ENCODE measurements at regions not wholly inside any gene's neighbourhood (a gene's known extent, or its start where the extent isn't known, plus 50 kb on each side); places are given as distances from the start of the nearest gene placed in this dataset.
"Not testable (repeated sequence)": the region's sequence is repeated elsewhere in the genome, so short reads cannot be mapped to it uniquely, and the experiment has no call there.

DNA sequence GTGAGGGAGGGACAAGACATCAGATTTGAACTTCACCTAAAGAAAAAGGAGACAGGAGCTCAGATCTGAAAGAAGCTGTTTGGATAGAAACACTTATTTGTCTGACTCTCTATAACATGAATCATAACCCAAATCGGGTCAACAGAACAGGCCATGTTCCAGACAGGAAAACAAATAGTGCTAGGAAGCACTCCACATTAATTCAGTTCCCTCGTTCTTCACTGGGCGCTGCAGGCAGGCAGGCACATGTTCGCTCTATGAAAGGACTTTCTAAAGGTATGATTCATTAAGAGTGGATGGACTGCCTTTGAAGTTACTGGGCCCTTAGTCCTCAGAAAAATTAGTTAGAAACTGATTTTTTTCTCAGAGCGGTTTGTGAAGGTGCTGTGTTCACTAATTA lies 137.5 kb upstream of the TRPC6 start:
- H3K27ac Mint-ChIP-seq, result no peak overlapping the region
- DNase-seq, result no peak
- H3K4me3 Mint-ChIP-seq, result no peak overlapping the region
- no peaks in the 10 kb centered on the region for H3K27me3 Mint-ChIP-seq
- H3K36me3 Mint-ChIP-seq, result no peaks in the 10 kb centered on the region
- CTCF ChIA-PET, result no interaction called here
- H3K9me3 Mint-ChIP-seq, result peaks cover 2% of the 10 kb centered on the region
- no peaks in the 10 kb centered on the region for H3K4me1 Mint-ChIP-seq

DNA sequence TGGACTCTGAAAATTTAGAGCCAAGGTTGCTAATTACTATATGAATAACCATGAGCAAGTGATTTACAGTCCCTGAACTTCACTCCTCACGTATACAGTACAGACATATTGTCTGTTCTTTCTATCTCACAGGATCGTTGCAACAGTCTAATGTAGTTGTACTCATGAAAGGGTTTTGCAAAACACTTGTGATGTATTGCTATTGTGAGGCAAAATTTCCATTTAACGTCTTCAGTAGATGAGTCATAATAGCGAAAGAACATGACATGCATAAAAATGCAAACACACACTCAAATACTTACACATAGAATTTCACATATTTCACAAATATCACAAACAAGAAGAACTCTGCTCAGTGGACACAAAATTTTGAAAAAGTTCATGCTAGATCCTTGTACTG lies 134.6 kb upstream of the TRPC6 start:
- no peak for DNase-seq
- H3K9me3 Mint-ChIP-seq, result peaks cover 2% of the 10 kb centered on the region
- no peaks in the 10 kb centered on the region for H3K4me1 Mint-ChIP-seq
- no peak overlapping the region for H3K4me3 Mint-ChIP-seq
- H3K36me3 Mint-ChIP-seq, result no peaks in the 10 kb centered on the region
- no peaks in the 10 kb centered on the region for H3K27me3 Mint-ChIP-seq
- no peak overlapping the region for H3K27ac Mint-ChIP-seq
- CTCF ChIA-PET, result no interaction called here

DNA sequence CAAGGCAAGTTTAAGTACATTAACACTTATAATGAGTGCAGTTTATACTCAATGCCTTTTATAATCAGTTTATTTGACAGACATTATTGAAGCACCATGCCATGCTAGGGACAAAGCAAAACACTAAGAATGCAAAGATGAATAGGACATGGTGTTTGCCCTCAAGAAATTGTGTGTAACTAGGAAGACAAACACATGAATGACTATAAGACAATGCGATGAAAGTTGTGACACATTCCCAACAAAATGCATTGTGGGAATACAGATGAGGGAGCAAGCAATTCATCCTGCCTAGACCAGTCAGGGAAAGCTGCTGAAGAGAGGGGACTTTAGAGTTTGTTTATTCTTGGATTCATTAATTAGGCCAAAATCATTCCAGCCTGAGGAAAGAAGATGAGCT lies 133.8 kb upstream of the TRPC6 start:
- Mint-ChIP-seq H3K27me3 (no peaks in the 10 kb centered on the region), H3K27ac (no peak overlapping the region), H3K4me1 (no peaks in the 10 kb centered on the region), H3K36me3 (no peaks in the 10 kb centered on the region), H3K4me3 (no peak overlapping the region), H3K9me3 (peaks cover 2% of the 10 kb centered on the region)
- no peak for DNase-seq
- CTCF ChIA-PET, result no interaction called here

DNA sequence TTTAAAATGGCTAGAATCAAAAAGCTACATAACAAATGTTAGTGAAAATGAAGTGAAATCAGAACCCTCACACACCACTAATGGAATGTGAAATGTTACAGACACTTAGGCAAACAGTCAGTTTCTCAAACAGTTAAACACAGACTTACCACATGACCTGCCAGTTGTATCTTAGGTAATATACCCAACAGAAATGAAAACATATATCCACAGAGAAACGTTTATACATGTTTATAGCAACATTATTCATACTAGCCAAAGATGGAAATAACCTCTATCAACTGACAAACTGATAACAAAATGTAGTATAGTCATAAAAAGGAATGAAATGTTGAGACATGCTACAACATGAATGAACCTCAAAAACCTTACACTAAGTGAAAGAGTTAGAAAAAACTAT lies 131.5 kb upstream of the TRPC6 start:
- Mint-ChIP-seq H3K27me3 (no peaks in the 10 kb centered on the region), H3K4me1 (no peaks in the 10 kb centered on the region), H3K36me3 (no peaks in the 10 kb centered on the region), H3K4me3 (no peak overlapping the region), H3K27ac (no peak overlapping the region), H3K9me3 (peaks cover 2% of the 10 kb centered on the region)
- CTCF ChIA-PET, result no interaction called here
- DNase-seq, result no peak

- Mint-ChIP-seq H3K4me1 (no peaks in the 10 kb centered on the region), H3K27me3 (no peaks in the 10 kb centered on the region), H3K36me3 (no peaks in the 10 kb centered on the region), H3K9me3 (no peaks in the 10 kb centered on the region), H3K4me3 (no peak overlapping the region), H3K27ac (no peak overlapping the region)
- CTCF ChIA-PET, result no interaction called here
- DNase-seq, result no peak
Observed at GRCh38 chr11:101707477-101707876, 123.7 kb upstream of the TRPC6 start.

DNA sequence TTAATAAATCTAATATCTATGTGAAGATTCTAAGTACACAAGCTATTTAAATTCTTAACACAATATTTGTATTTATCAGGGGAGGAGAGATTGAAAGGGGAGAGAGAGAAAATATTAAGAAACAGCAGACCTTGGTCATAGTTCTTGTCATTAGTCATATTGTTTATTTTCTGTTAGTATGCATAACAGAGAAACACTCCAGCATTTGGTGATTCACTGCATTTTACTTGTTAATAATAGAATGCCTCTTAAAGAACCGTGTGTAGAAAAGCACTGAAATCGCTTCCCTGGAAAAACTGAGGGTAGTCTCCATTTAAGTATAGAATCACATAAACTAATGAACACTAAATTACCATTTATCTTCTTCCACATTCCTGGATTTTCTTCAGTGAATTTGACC lies 122.7 kb upstream of the TRPC6 start:
- no peaks in the 10 kb centered on the region for H3K4me1 Mint-ChIP-seq
- no peaks in the 10 kb centered on the region for H3K27me3 Mint-ChIP-seq
- CTCF ChIA-PET, result no interaction called here
- no peak overlapping the region for H3K4me3 Mint-ChIP-seq
- DNase-seq, result no peak
- no peaks in the 10 kb centered on the region for H3K9me3 Mint-ChIP-seq
- no peaks in the 10 kb centered on the region for H3K36me3 Mint-ChIP-seq
- no peak overlapping the region for H3K27ac Mint-ChIP-seq

DNA sequence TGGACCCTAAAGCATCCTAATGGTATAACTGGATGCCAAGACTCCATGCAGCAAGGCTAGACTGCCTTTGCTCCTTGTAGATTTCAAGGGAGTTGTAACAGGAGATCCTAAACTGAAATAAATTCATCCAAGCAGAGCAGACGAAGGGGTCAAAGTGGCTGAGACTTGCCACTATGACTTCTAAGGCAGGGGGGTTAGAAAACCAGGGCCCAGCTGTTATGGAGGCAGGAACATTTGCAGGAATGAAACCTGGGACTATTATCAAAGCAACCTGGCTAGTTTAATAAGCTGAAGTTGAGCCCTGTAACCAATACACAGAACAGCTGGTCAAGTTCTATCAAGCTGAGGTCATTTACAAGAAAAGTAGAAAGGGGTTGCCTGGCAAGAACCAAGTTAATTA lies 122.2 kb upstream of the TRPC6 start:
- CTCF ChIA-PET, result no interaction called here
- DNase-seq, result no peak
- no peaks in the 10 kb centered on the region for H3K9me3 Mint-ChIP-seq

DNA sequence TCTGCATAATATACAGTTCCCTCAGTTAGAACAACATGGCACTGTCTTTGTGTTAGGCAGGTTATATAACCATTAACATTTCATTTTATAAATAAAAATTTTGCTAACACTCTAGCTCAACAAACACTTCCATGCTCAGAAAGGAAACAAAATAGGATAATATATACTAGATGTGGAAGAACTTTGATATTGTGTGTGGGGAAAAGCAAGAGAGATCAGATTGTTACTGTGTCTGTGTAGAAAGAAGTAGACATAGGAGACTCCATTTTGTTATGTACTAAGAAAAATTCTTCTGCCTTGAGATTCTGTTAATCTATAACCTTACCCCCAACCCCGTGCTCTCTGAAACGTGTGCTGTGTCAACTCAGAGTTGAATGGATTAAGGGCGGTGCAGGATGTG lies 111.1 kb upstream of the TRPC6 start:
- H3K27me3 Mint-ChIP-seq, H3K4me1 Mint-ChIP-seq, CTCF ChIA-PET, DNase-seq, H3K36me3 Mint-ChIP-seq, H3K9me3 Mint-ChIP-seq, H3K4me3 Mint-ChIP-seq, H3K27ac Mint-ChIP-seq: not testable (repeated sequence)

More for the DNA sequence above, 122.2 kb upstream of the TRPC6 start:
- no peak overlapping the region for H3K4me3 Mint-ChIP-seq
- no peak overlapping the region for H3K27ac Mint-ChIP-seq
- H3K27me3 Mint-ChIP-seq, result no peaks in the 10 kb centered on the region
- H3K36me3 Mint-ChIP-seq, result no peaks in the 10 kb centered on the region
- no peaks in the 10 kb centered on the region for H3K4me1 Mint-ChIP-seq

DNA sequence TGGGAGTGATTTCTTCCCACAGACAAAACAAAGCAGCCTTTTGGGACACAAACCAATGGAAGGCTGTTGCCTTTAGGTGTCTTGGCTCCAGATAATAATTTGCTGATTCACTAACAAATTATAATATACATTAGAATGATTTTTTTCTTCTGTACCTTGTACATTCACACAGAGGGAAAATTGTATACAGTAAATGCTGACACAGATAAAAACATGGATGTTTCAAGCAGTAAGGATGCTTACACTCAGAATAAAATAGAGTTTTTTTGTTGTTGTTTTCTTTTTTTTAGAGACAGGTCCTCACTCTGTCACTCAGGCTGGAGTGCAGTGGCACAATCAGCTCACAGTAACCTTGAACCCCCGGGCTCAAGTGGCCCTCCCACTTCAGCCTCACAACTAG lies 109.2 kb upstream of the TRPC6 start:
- Mint-ChIP-seq H3K4me3 (no peak overlapping the region), H3K27me3 (no peaks in the 10 kb centered on the region), H3K27ac (no peak overlapping the region), H3K4me1 (no peaks in the 10 kb centered on the region), H3K36me3 (no peaks in the 10 kb centered on the region), H3K9me3 (no peaks in the 10 kb centered on the region)
- CTCF ChIA-PET, result no interaction called here
- DNase-seq, result no peak

- peaks cover 5% of the 10 kb centered on the region for H3K9me3 Mint-ChIP-seq
- H3K27ac Mint-ChIP-seq, result no peak overlapping the region
- no peaks in the 10 kb centered on the region for H3K27me3 Mint-ChIP-seq
- no peaks in the 10 kb centered on the region for H3K4me1 Mint-ChIP-seq
- H3K4me3 Mint-ChIP-seq, result no peak overlapping the region
- no peaks in the 10 kb centered on the region for H3K36me3 Mint-ChIP-seq
- no peak for DNase-seq
- CTCF ChIA-PET, result no interaction called here
Observed at GRCh38 chr11:101686514-101686913, 102.7 kb upstream of the TRPC6 start.

GRCh38 chr11:101668236-101668635 lies 84.4 kb upstream of the TRPC6 start:
- Mint-ChIP-seq H3K4me3 (no peak overlapping the region), H3K9me3 (no peaks in the 10 kb centered on the region), H3K4me1 (no peaks in the 10 kb centered on the region), H3K27ac (no peak overlapping the region), H3K27me3 (no peaks in the 10 kb centered on the region), H3K36me3 (no peaks in the 10 kb centered on the region)
- CTCF ChIA-PET, result no interaction called here
- no peak for DNase-seq

DNA sequence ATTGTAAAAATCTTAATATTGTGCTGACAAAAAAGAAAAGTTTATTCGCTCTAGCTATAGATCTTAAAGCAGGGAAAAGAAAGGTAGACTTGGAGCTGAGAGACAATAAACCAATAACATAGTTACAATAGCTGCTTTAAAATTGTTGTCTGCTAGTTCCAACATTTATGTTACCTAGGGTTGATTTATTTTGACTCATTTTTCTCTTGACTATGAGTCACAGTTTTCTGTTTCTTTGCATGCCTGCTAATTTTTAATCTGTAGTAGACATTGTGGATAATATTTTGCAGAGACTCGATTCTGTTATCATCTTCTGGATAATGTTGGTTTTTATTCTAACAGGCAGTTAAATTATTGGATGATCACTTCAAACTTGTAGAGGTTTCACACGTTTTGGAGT lies 83.1 kb upstream of the TRPC6 start:
- no peaks in the 10 kb centered on the region for H3K36me3 Mint-ChIP-seq
- peaks cover 3% of the 10 kb centered on the region for H3K9me3 Mint-ChIP-seq
- CTCF ChIA-PET, result no interaction called here
- DNase-seq, result no peak
- no peaks in the 10 kb centered on the region for H3K27me3 Mint-ChIP-seq
- no peak overlapping the region for H3K27ac Mint-ChIP-seq
- no peak overlapping the region for H3K4me3 Mint-ChIP-seq
- no peaks in the 10 kb centered on the region for H3K4me1 Mint-ChIP-seq

- CTCF ChIA-PET, result no interaction called here
Observed at GRCh38 chr11:101661559-101661958, 77.8 kb upstream of the TRPC6 start.

More at GRCh38 chr11:101661559-101661958, 77.8 kb upstream of the TRPC6 start:
- H3K36me3 Mint-ChIP-seq, result no peaks in the 10 kb centered on the region
- DNase-seq, result no peak
- H3K4me1 Mint-ChIP-seq, result no peaks in the 10 kb centered on the region
- no peaks in the 10 kb centered on the region for H3K27me3 Mint-ChIP-seq
- H3K9me3 Mint-ChIP-seq, result peaks cover 3% of the 10 kb centered on the region
- no peak overlapping the region for H3K27ac Mint-ChIP-seq
- H3K4me3 Mint-ChIP-seq, result no peak overlapping the region

All from activated naive CD4-positive, alpha-beta T cell treated with anti-CD3 and anti-CD28 coated beads, Interleukin-2, amount 10 ng/mL, durations not matched to agents 7 days and 5 days (primary cell).